PC-3 (cell line): ENCODE measurements at regions not wholly inside any gene's neighbourhood (a gene's known extent, or its start where the extent isn't known, plus 50 kb on each side); places are given as distances from the start of the nearest gene placed in this dataset.

ENCODE experiments used
- ATAC-seq: fragments of 200-7000 bp; cut with Tn5 transposase; 2 replicates; pipeline ENCODE4 v1.9.1; 2020; ENCODE audit warnings: mild to moderate bottlenecking, moderate library complexity
- BruUV-seq: library from RNA; stranded (reverse); fragments of 400-500 nt; replicated peaks from 2 replicates; lab custom pipeline; 2021; lab: Mats Ljungman, UMichigan
- CTCF ChIA-PET: fragments of 300-600 bp; sonication (Branson Sonifier 250); formaldehyde crosslinking; loops from one replicate; lab custom pipeline; 2022; ENCODE audit warnings: antibody characterized with exemption; lab: Charles Lee
- POLR2A ChIA-PET: fragments of 300-600 bp; sonication (Branson Sonifier 250); formaldehyde crosslinking; loops from one replicate; lab custom pipeline; 2022; ENCODE audit warnings: antibody characterized with exemption; ENCODE audit not compliant: unreplicated experiment; lab: Charles Lee
- DNase-seq: peaks from one replicate; pipeline ENCODE4 v3.0.0-alpha.2; 2015
- H2AFZ ChIP-seq: fragments of 300-600 bp; sonication (generic); 2 replicates; pipeline ENCODE4 v1.6.0; 2016; ENCODE audit warnings: antibody characterized with exemption, low read length
- H3F3A ChIP-seq: fragments of 300-600 bp; sonication (generic); one replicate; pipeline ENCODE4 v1.6.0; 2017; ENCODE audit warnings: antibody characterized with exemption, low read length, control low read depth, mild to moderate bottlenecking; ENCODE audit not compliant: unreplicated experiment
- H3K27ac ChIP-seq: fragments of 300-600 bp; sonication (generic); 2 replicates; pipeline ENCODE4 v1.5.1; 2016; ENCODE audit warnings: mild to moderate bottlenecking, low read length
- H3K27me3 ChIP-seq: fragments of 300-600 bp; sonication (generic); 2 replicates; pipeline ENCODE4 v1.6.1; 2016; ENCODE audit warnings: low read length, mixed read lengths
- H3K36me3 ChIP-seq: fragments of 300-600 bp; sonication (generic); 2 replicates; pipeline ENCODE4 v1.6.1; 2016; ENCODE audit warnings: low read depth, mixed run types, low read length, mixed read lengths
- H3K4me1 ChIP-seq: fragments of 300-600 bp; sonication (generic); 2 replicates; pipeline ENCODE4 v1.5.1; 2016; ENCODE audit warnings: low read length; ENCODE audit not compliant: insufficient read depth
- H3K4me2 ChIP-seq: fragments of 300-600 bp; sonication (generic); 2 replicates; pipeline ENCODE4 v1.6.0; 2016; ENCODE audit warnings: low read length
- H3K4me3 ChIP-seq: fragments of 300-600 bp; sonication (generic); 2 replicates; pipeline ENCODE4 v1.5.1; 2016; ENCODE audit warnings: mild to moderate bottlenecking, low read length, mixed read lengths
- H3K79me2 ChIP-seq: fragments of 300-600 bp; sonication (generic); 2 replicates; pipeline ENCODE4 v1.6.1; 2017; ENCODE audit warnings: low read length, mixed read lengths
- H3K9ac ChIP-seq: fragments of 300-600 bp; sonication (generic); 2 replicates; pipeline ENCODE4 v1.6.0; 2016; ENCODE audit warnings: mild to moderate bottlenecking, low read length
- H3K9me2 ChIP-seq: fragments of 300-600 bp; sonication (generic); replicated peaks from 2 replicates; pipeline ENCODE4 v1.6.1; 2016; ENCODE audit warnings: mixed run types, low read length, mixed read lengths
- H3K9me3 ChIP-seq: fragments of 300-600 bp; sonication (generic); 2 replicates; pipeline ENCODE4 v1.6.1; 2016; ENCODE audit warnings: low read length, mixed read lengths
- H4K20me1 ChIP-seq: fragments of 300-600 bp; sonication (generic); 2 replicates; pipeline ENCODE4 v1.6.1; 2016; ENCODE audit warnings: low read length, mixed read lengths
- EZH2 ChIP-seq: fragments of 300-600 bp; sonication (generic); IDR thresholded peaks from one replicate; pipeline ENCODE4 v1.6.1; 2017; ENCODE audit warnings: antibody characterized with exemption, mild to moderate bottlenecking, low read length; ENCODE audit not compliant: unreplicated experiment
- EZH2phosphoT487 ChIP-seq: fragments of 300-600 bp; sonication (generic); IDR thresholded peaks from 2 replicates; pipeline ENCODE4 v1.6.1; 2018; ENCODE audit warnings: mild to moderate bottlenecking, antibody characterized with exemption, low read length, borderline replicate concordance
- intact Hi-C: fragments of 100-400 bp; cut with micrococcal nuclease; formaldehyde crosslinking; loops from 2 replicates; pipeline ENCODE4 v1.9.0; 2023
- TF ChIP-seq, protein P1 (sequence below): fragments of 300-600 bp; sonication (generic); conservative IDR thresholded peaks from 2 replicates; pipeline ENCODE4 v1.5.1; 2017; ENCODE audit warnings: antibody characterized with exemption, low read depth, mild to moderate bottlenecking, low read length

DNA sequence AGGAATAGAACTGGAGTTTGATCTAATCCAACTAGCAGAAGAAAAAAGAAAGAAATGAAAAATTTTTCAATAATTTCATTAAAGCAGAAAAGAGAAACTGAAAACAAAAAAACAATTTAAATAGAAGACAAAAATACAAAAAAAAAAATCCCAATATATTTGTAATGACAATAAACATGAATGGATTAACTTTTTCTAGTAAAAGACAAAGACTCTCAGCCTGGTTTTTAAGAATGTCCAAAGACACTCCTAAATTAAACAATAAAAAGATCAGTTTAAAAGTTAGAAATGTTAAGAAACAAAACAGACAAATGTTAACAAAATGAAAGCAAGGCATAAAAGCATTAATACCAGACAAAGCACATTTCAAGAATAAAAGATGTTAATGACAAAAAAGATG lies 50.3 kb upstream of the ME3 start:
- Histone ChIP-seq H4K20me1 (no peaks in the 10 kb centered on the region), H3K9ac (no peak overlapping the region), H2AFZ (no peak overlapping the region), H3K4me1 (peaks cover 52% of the 10 kb centered on the region), H3K9me3 (peaks cover 10% of the 10 kb centered on the region; the same call in 1 of the 2 replicates), H3F3A (no peaks in the 10 kb centered on the region), H3K36me3 (peaks cover 6% of the 10 kb centered on the region), H3K79me2 (no peaks in the 10 kb centered on the region), H3K4me2 (no peak overlapping the region), H3K27me3 (no peaks in the 10 kb centered on the region), H3K9me2 (no peaks in the 10 kb centered on the region), H3K27ac (no peak overlapping the region), H3K4me3 (no peak overlapping the region; the same call in 1 of the 2 replicates)
- ATAC-seq (no peak), DNase-seq (no peak)
- intact Hi-C loops: no loop called here
- POLR2A ChIA-PET: no interaction called here
- no TSS peak for BruUV-seq
- TF ChIP-seq, protein P1, sequence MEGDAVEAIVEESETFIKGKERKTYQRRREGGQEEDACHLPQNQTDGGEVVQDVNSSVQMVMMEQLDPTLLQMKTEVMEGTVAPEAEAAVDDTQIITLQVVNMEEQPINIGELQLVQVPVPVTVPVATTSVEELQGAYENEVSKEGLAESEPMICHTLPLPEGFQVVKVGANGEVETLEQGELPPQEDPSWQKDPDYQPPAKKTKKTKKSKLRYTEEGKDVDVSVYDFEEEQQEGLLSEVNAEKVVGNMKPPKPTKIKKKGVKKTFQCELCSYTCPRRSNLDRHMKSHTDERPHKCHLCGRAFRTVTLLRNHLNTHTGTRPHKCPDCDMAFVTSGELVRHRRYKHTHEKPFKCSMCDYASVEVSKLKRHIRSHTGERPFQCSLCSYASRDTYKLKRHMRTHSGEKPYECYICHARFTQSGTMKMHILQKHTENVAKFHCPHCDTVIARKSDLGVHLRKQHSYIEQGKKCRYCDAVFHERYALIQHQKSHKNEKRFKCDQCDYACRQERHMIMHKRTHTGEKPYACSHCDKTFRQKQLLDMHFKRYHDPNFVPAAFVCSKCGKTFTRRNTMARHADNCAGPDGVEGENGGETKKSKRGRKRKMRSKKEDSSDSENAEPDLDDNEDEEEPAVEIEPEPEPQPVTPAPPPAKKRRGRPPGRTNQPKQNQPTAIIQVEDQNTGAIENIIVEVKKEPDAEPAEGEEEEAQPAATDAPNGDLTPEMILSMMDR: no peak
- TF ChIP-seq EZH2 (no peak), EZH2phosphoT487 (no peak)
- CTCF ChIA-PET: no interaction called here
